H1 (cell line): ENCODE measurements at regions not wholly inside any gene's neighbourhood (a gene's known extent, or its start where the extent isn't known, plus 50 kb on each side); places are given as distances from the start of the nearest gene placed in this dataset.

Source experiments
- CTCF ChIA-PET: fragments of 300-600 bp; sonication (Branson Sonifier 250); formaldehyde crosslinking; loops from one replicate; lab custom pipeline; 2021; ENCODE audit not compliant: partially characterized antibody; lab: Charles Lee
- POLR2A ChIA-PET: fragments of 300-600 bp; sonication (Branson Sonifier 250); formaldehyde crosslinking; loops from one replicate; lab custom pipeline; 2021; ENCODE audit warnings: inconsistent platforms; ENCODE audit not compliant: partially characterized antibody; lab: Charles Lee
- DNase-seq, 2 experiments: peaks; one replicate each; pipeline versions ENCODE4 v3.0.0 to v3.0.0-alpha.2; 2010 to 2022; ENCODE audit warnings: low spot score in 2 of 2, low read depth in 1 of 2, mixed read lengths in 1 of 2
- FAIRE-seq: peaks from 2 replicates; lab custom pipeline; 2011; peaks lifted over from hg19 to GRCh38; lab: Jason Lieb, UNC
- H2AFZ ChIP-seq: 2 replicates; pipeline ENCODE4 v1.8.1; 2012; ENCODE audit warnings: low read length, inconsistent platforms
- H2AK5ac ChIP-seq: 2 replicates; pipeline ENCODE4 v1.6.1; 2013; ENCODE audit warnings: low read depth, low read length
- H2BK120ac ChIP-seq: replicated peaks from 2 replicates; pipeline ENCODE3; 2013; ENCODE audit warnings: low read depth, low read length, inconsistent platforms
- H2BK12ac ChIP-seq: 2 replicates; pipeline ENCODE4 v1.6.1; 2013; ENCODE audit warnings: low read depth, low read length
- H2BK15ac ChIP-seq: 2 replicates; pipeline ENCODE4 v1.6.1; 2013; ENCODE audit warnings: low read length
- H2BK20ac ChIP-seq: 2 replicates; pipeline ENCODE4 v1.6.1; 2013; ENCODE audit warnings: low read length
- H2BK5ac ChIP-seq: 2 replicates; pipeline ENCODE4 v1.6.1; 2013; ENCODE audit warnings: low read depth, low read length
- H3K14ac ChIP-seq: 2 replicates; pipeline ENCODE4 v1.6.1; 2013; ENCODE audit warnings: inconsistent platforms; ENCODE audit not compliant: insufficient read length
- H3K18ac ChIP-seq: 2 replicates; pipeline ENCODE4 v1.6.1; 2013; ENCODE audit warnings: low read length; ENCODE audit errors: extremely low read depth
- H3K23ac ChIP-seq: 2 replicates; pipeline ENCODE4 v1.6.1; 2013; ENCODE audit warnings: inconsistent platforms; ENCODE audit not compliant: insufficient read length
- H3K23me2 ChIP-seq: 2 replicates; pipeline ENCODE4 v1.6.1; 2013; ENCODE audit warnings: low read depth, low read length
- H3K27ac ChIP-seq: 2 replicates; pipeline ENCODE4 v1.6.1; 2011; ENCODE audit warnings: low read depth, low read length, inconsistent platforms
- H3K27me3 ChIP-seq, 4 experiments: replicated peaks in 1 of 4; 1 replicate in 1 of 4; 2 replicates in 3 of 4; pipeline versions ENCODE4 v1.6.1 to v1.8.1; 2011 to 2013; ENCODE audit warnings: low read length in 3 of 4, mild to moderate bottlenecking in 3 of 4, inconsistent platforms in 2 of 4, mixed read lengths in 2 of 4, moderate library complexity in 1 of 4; ENCODE audit not compliant: control insufficient read depth in 3 of 4, insufficient read depth in 3 of 4; ENCODE audit errors: extremely low read depth in 1 of 4
- H3K36me3 ChIP-seq, 4 experiments: 2 replicates each; pipeline versions ENCODE4 v1.6.1 to v1.8.1; 2011 to 2013; ENCODE audit warnings: mild to moderate bottlenecking in 4 of 4, low read length in 3 of 4, moderate library complexity in 2 of 4, control low read depth in 1 of 4, inconsistent platforms in 1 of 4; ENCODE audit not compliant: insufficient read depth in 4 of 4, control insufficient read depth in 2 of 4
- H3K4ac ChIP-seq: replicated peaks from 2 replicates; pipeline ENCODE3; 2013; ENCODE audit warnings: low read length, low read depth, mixed read lengths, inconsistent platforms; ENCODE audit not compliant: insufficient read length
- H3K4me1 ChIP-seq, 4 experiments: replicated peaks in 1 of 4; 1 replicate in 1 of 4; 2 replicates in 3 of 4; pipeline versions ENCODE4 v1.6.1 to v1.8.1; 2011 to 2013; ENCODE audit warnings: low read length in 3 of 4, inconsistent platforms in 2 of 4, mixed read lengths in 1 of 4; ENCODE audit not compliant: insufficient read depth in 4 of 4, control insufficient read depth in 3 of 4
- H3K4me2 ChIP-seq, 2 experiments: 2 replicates each; pipeline versions ENCODE4 v1.6.1 to v1.8.1; 2011 to 2013; ENCODE audit warnings: low read depth in 2 of 2, low read length in 2 of 2, control low read depth in 1 of 2, inconsistent platforms in 1 of 2, mild to moderate bottlenecking in 1 of 2; ENCODE audit not compliant: insufficient read depth in 1 of 2
- H3K4me3 ChIP-seq, 4 experiments: fragments of 200-600, 300-600 bp in 1 of 4; sonication (generic), shearing (Covaris generic), sonication (Bioruptor Twin) in 1 of 4; 2 replicates each; pipeline versions ENCODE4 v1.5.1 to v1.8.1; 2011 to 2016; ENCODE audit warnings: low read length in 4 of 4, low read depth in 3 of 4, control low read depth in 2 of 4, inconsistent platforms in 2 of 4, mild to moderate bottlenecking in 2 of 4, mixed read lengths in 1 of 4, moderate library complexity in 1 of 4; ENCODE audit not compliant: insufficient read depth in 2 of 4; ENCODE audit errors: extremely low read depth in 1 of 4
- H3K56ac ChIP-seq: replicated peaks from 2 replicates; pipeline ENCODE3; 2013; ENCODE audit warnings: low read depth, mild to moderate bottlenecking, mixed read lengths, low read length, inconsistent platforms; ENCODE audit not compliant: insufficient read length
- H3K79me1 ChIP-seq: 2 replicates; pipeline ENCODE4 v1.6.1; 2013; ENCODE audit warnings: low read depth, low read length, control low read depth
- H3K79me2 ChIP-seq, 2 experiments: 2 replicates each; pipeline versions ENCODE4 v1.6.1 to v1.8.1; 2012 to 2013; ENCODE audit warnings: low read length in 2 of 2, mild to moderate bottlenecking in 2 of 2, inconsistent platforms in 1 of 2; ENCODE audit not compliant: insufficient read depth in 2 of 2, control insufficient read depth in 1 of 2
- H3K9ac ChIP-seq, 4 experiments: replicated peaks in 1 of 4; 1 replicate in 1 of 4; 2 replicates in 3 of 4; pipeline versions ENCODE4 v1.6.1 to v1.8.1; 2011 to 2013; ENCODE audit warnings: low read depth in 3 of 4, low read length in 3 of 4, control low read depth in 2 of 4, mild to moderate bottlenecking in 2 of 4, moderate library complexity in 2 of 4, inconsistent platforms in 1 of 4; ENCODE audit errors: extremely low read depth in 1 of 4
- H3K9me3 ChIP-seq, 2 experiments: 2 replicates each; pipeline versions ENCODE4 v1.6.1 to v1.8.1; 2012 to 2013; ENCODE audit warnings: mild to moderate bottlenecking in 2 of 2, moderate library complexity in 2 of 2, control low read depth in 1 of 2, inconsistent platforms in 1 of 2, low read depth in 1 of 2, low read length in 1 of 2, mixed read lengths in 1 of 2; ENCODE audit not compliant: insufficient read depth in 2 of 2
- H4K20me1 ChIP-seq, 2 experiments: replicated peaks in 1 of 2; 2 replicates each; pipeline versions ENCODE3 to v1.8.1; 2011 to 2013; ENCODE audit warnings: inconsistent platforms in 2 of 2, low read length in 2 of 2, mild to moderate bottlenecking in 1 of 2; ENCODE audit not compliant: insufficient read depth in 2 of 2, control insufficient read depth in 1 of 2
- H4K5ac ChIP-seq: 2 replicates; pipeline ENCODE4 v1.6.1; 2013; ENCODE audit warnings: low read length, low read depth, mixed read lengths, inconsistent platforms; ENCODE audit not compliant: insufficient read length
- H4K8ac ChIP-seq: 2 replicates; pipeline ENCODE4 v1.8.0; 2013; ENCODE audit warnings: mild to moderate bottlenecking, moderate library complexity, low read length, inconsistent platforms; ENCODE audit not compliant: insufficient read depth; ENCODE audit errors: extremely low read depth
- H4K91ac ChIP-seq: replicated peaks from 2 replicates; pipeline ENCODE3; 2013; ENCODE audit warnings: low read length, mixed read lengths, inconsistent platforms; ENCODE audit not compliant: insufficient read length
- BACH1 ChIP-seq: IDR thresholded peaks from 2 replicates; pipeline ENCODE4 v1.6.1; 2012; ENCODE audit warnings: low read length, improper control_type of control experiment
- BCL11A ChIP-seq, 2 experiments: IDR thresholded peaks; one replicate each; pipeline ENCODE4 v1.6.1; 2011; ENCODE audit warnings: low read depth in 2 of 2, low read length in 2 of 2, mild to moderate bottlenecking in 2 of 2
- BRCA1 ChIP-seq: IDR thresholded peaks from 2 replicates; pipeline ENCODE4 v1.6.1; 2012; ENCODE audit warnings: low read depth, low read length, improper control_type of control experiment
- CBX8 ChIP-seq: fragments of 300-800, 300-1000 bp; sonication (generic); IDR thresholded peaks from 2 replicates; pipeline ENCODE4 v1.7.1; 2016; ENCODE audit warnings: low read depth, low read length, borderline replicate concordance
- CREB1 ChIP-seq: IDR thresholded peaks from 2 replicates; pipeline ENCODE4 v1.6.1; 2012; ENCODE audit warnings: inconsistent platforms
- EGR1 ChIP-seq: IDR thresholded peaks from 2 replicates; pipeline ENCODE4 v1.6.1; 2011; ENCODE audit warnings: low read depth, low read length, borderline replicate concordance
- EP300 ChIP-seq, 2 experiments: IDR thresholded peaks; 1 replicate in 1 of 2; 2 replicates in 1 of 2; pipeline ENCODE4 v1.6.1; 2011 to 2012; ENCODE audit warnings: low read depth in 2 of 2, low read length in 2 of 2, mild to moderate bottlenecking in 2 of 2, borderline replicate concordance in 1 of 2, inconsistent platforms in 1 of 2, moderate library complexity in 1 of 2
- HDAC2 ChIP-seq, 2 experiments: fragments of 300-600 bp in 1 of 2; sonication (generic) in 1 of 2; IDR thresholded peaks; 2 replicates each; pipeline ENCODE4 v1.6.1; 2011 to 2012; ENCODE audit warnings: low read depth in 2 of 2, low read length in 2 of 2, mild to moderate bottlenecking in 2 of 2, moderate library complexity in 2 of 2, borderline replicate concordance in 1 of 2, inconsistent platforms in 1 of 2
- JUN ChIP-seq: IDR thresholded peaks from 2 replicates; pipeline ENCODE4 v1.6.1; 2011; ENCODE audit warnings: low read depth, mild to moderate bottlenecking, improper control_type of control experiment, low read length
- RXRA ChIP-seq: IDR thresholded peaks from 2 replicates; pipeline ENCODE4 v1.6.1; 2011; ENCODE audit warnings: low read depth, mild to moderate bottlenecking, low read length, moderate library complexity; ENCODE audit not compliant: insufficient read depth
- SIX5 ChIP-seq: IDR thresholded peaks from 2 replicates; pipeline ENCODE4 v1.6.1; 2011; ENCODE audit warnings: mild to moderate bottlenecking, low read depth, low read length
- SP4 ChIP-seq: IDR thresholded peaks from 2 replicates; pipeline ENCODE4 v1.6.1; 2012; ENCODE audit warnings: low read length, inconsistent platforms
- SUZ12 ChIP-seq: fragments of 200-600 bp; sonication (generic); IDR thresholded peaks from 2 replicates; pipeline ENCODE4 v1.6.1; 2012; ENCODE audit warnings: mild to moderate bottlenecking, inconsistent platforms, low read length, moderate library complexity, mixed read lengths
- TAF7 ChIP-seq: optimal IDR thresholded peaks from 2 replicates; pipeline ENCODE3; 2011; ENCODE audit warnings: low read depth, mild to moderate bottlenecking, inconsistent platforms, low read length, moderate library complexity, borderline replicate concordance
- TEAD4 ChIP-seq: IDR thresholded peaks from 2 replicates; pipeline ENCODE4 v1.6.1; 2012; ENCODE audit warnings: low read depth, low read length, inconsistent platforms, mixed read lengths
- WGBS, 2 experiments: shearing (Covaris generic) in 1 of 2; methylation state at CpG; one replicate each; pipeline versions ENCODE4 v1.1.6 to v1.1.7; 2013 to 2015; ENCODE audit warnings: low lambda C conversion rate in 2 of 2, mixed read lengths in 2 of 2, inconsistent platforms in 1 of 2, low coverage in 1 of 2, missing lambda C conversion rate in 1 of 2; ENCODE audit not compliant: insufficient replicate concordance in 2 of 2, insufficient coverage in 1 of 2, insufficient read length in 1 of 2; ENCODE audit errors: extremely low coverage in 1 of 2, missing lambda C conversion rate in 1 of 2; 5-methylcytosine and 5-hydroxymethylcytosine counted together
- TF ChIP-seq, protein P1 (sequence below): IDR thresholded peaks from 2 replicates; pipeline ENCODE4 v1.6.1; 2012; ENCODE audit warnings: inconsistent platforms

DNA sequence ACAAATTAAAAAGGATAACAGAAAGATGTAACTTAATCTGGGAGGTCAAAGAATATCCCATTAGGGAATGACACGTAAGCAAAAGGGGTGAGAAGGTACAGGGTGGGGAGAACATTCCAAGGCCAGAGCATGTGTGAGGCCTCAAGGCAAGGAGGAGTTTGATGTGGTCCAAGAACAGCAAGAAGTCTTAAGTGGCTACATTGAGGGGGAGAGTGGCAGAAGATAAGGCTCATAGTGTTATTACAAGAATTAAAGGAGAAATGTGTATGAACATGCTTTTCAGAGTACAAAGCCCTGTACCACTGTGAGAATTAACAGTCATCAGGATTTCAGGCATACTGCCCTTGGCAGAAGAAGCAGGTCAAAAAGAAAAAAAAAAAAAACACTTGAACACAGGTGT, 174.4 kb upstream of the ERBB4 start:
- Histone ChIP-seq H3K27me3 (no peaks in the 10 kb centered on the region), H3K23ac (no peak overlapping the region), H2BK5ac (no peak overlapping the region), H3K4ac (no peak overlapping the region), H3K79me1 (no peaks in the 10 kb centered on the region), H3K36me3 (no peaks in the 10 kb centered on the region), H4K20me1 (no peaks in the 10 kb centered on the region), H2BK12ac (no peak overlapping the region), H3K27ac (no peak overlapping the region), H2BK120ac (no peak overlapping the region), H4K91ac (no peak overlapping the region), H4K8ac (no peak overlapping the region), H3K4me1 (no peaks in the 10 kb centered on the region), H3K9ac (no peak overlapping the region), H3K56ac (no peak overlapping the region), H3K4me3 (no peak overlapping the region), H2BK20ac (no peak overlapping the region), H4K5ac (no peak overlapping the region), H3K23me2 (no peaks in the 10 kb centered on the region), H3K18ac (no peak overlapping the region), H3K9me3 (no peaks in the 10 kb centered on the region), H2AFZ (no peak overlapping the region), H2BK15ac (no peak overlapping the region), H3K14ac (no peak overlapping the region), H3K79me2 (no peaks in the 10 kb centered on the region), H2AK5ac (no peak overlapping the region), H3K4me2 (no peak overlapping the region)
- FAIRE-seq, result no peak
- 91% methylated on average over 1 of the region's 1 CpG; no CpG with 5 or more reads in 1 of the 2 experiments for WGBS, 2 experiments
- ChIA-PET POLR2A (no interaction called here), CTCF (no interaction called here)
- DNase-seq, result no peak
- no peak for TF ChIP-seq EP300 (IDR thresholded peaks at IDR 0.05; ENCODE audit: borderline replicate concordance in 1 of 2, low read depth in 2 of 2, low read length in 2 of 2)
- no peak for TF ChIP-seq CBX8
- TF ChIP-seq SUZ12, result no peak
- TF ChIP-seq, protein P1, sequence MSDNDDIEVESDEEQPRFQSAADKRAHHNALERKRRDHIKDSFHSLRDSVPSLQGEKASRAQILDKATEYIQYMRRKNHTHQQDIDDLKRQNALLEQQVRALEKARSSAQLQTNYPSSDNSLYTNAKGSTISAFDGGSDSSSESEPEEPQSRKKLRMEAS, result no peak
- no peak for TF ChIP-seq JUN
- TF ChIP-seq BRCA1, result no peak
- TF ChIP-seq SP4, result no peak
- TF ChIP-seq HDAC2 (IDR thresholded peaks at IDR 0.05; ENCODE audit: borderline replicate concordance in 1 of 2, low read depth in 2 of 2, low read length in 2 of 2), result no peak
- no peak for TF ChIP-seq TEAD4
- TF ChIP-seq BACH1, result no peak
- no peak for TF ChIP-seq RXRA
- no peak for TF ChIP-seq EGR1
- no peak for TF ChIP-seq CREB1
- TF ChIP-seq TAF7, result no peak
- no peak for TF ChIP-seq BCL11A (IDR thresholded peaks at IDR 0.05; ENCODE audit: low read depth in 2 of 2, low read length in 2 of 2)
- TF ChIP-seq SIX5, result no peak
